ENCODE measurements at regions not wholly inside any gene's neighbourhood (a gene's known extent, or its start where the extent isn't known, plus 50 kb on each side); places are given as distances from the start of the nearest gene placed in this dataset.

DNA sequence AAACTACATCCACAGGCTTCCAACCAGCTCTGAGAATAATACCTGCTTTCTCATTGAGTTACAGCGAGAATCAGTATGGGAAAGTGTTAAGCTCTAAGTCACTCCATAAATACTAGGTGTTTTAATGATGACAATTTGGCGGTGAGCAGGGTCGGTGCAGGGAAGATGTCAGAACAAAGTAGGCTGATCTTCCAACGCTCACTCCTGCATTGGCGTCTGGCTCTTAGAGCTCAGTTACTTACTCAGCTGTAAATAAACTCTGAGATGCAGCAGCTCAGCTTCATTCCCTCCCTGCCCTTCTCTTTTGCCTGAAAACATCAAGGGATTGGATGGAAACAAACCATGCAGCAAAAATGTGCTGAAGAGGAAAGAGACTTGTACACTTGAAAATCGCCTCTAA, 102.5 kb upstream of the SPACA1 start:
- intact Hi-C loops (cut with DNase I; ENCODE audit: low total_unique reads) = no loop called here
- TF ChIP-seq POLR2A (IDR thresholded peaks at IDR 0.05) = no peak
- no peak for TF ChIP-seq POLR2AphosphoS5 (IDR thresholded peaks at IDR 0.05)
- TF ChIP-seq, protein P1, sequence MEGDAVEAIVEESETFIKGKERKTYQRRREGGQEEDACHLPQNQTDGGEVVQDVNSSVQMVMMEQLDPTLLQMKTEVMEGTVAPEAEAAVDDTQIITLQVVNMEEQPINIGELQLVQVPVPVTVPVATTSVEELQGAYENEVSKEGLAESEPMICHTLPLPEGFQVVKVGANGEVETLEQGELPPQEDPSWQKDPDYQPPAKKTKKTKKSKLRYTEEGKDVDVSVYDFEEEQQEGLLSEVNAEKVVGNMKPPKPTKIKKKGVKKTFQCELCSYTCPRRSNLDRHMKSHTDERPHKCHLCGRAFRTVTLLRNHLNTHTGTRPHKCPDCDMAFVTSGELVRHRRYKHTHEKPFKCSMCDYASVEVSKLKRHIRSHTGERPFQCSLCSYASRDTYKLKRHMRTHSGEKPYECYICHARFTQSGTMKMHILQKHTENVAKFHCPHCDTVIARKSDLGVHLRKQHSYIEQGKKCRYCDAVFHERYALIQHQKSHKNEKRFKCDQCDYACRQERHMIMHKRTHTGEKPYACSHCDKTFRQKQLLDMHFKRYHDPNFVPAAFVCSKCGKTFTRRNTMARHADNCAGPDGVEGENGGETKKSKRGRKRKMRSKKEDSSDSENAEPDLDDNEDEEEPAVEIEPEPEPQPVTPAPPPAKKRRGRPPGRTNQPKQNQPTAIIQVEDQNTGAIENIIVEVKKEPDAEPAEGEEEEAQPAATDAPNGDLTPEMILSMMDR (IDR thresholded peaks at IDR 0.05) = no peak
- no peaks in the 10 kb centered on the region for H3K4me1 ChIP-seq
- H3K27me3 ChIP-seq = no peaks in the 10 kb centered on the region
- no peak overlapping the region for H3K4me3 ChIP-seq
- H3K27ac ChIP-seq = peak overlapping the region; percentile 76 to 77
- H3K9me3 ChIP-seq = no peaks in the 10 kb centered on the region
- H3K36me3 ChIP-seq = no peaks in the 10 kb centered on the region
- DNase-seq (ENCODE audit: low spot score in 2 of 2) = no peak

DNA sequence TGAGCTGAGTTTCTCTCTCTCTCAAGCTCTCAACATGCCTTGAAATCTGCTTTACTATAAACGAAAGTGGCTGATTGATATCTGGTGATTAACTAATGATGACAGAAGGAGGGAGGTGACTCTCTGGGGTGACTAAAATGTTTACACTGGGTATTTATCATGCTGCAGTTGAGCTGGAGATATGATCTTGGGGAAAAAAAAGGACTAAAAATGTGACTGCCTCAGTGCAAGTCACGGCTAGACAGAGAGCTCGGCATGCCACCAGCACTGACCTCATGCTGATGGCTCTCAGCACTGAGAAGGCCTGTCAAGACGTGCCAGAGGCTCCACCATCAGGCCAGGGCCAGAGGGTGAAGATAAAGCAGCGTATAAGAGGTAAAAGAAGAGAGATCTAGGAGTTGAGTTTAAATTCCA, 103.1 kb upstream of the SPACA1 start:
- intact Hi-C loops (cut with DNase I; ENCODE audit: low total_unique reads) = no loop called here
- no peaks in the 10 kb centered on the region for H3K36me3 ChIP-seq
- peak; percentile 56 to 86 for DNase-seq (ENCODE audit: low spot score in 2 of 2)
- no peak overlapping the region for H3K4me3 ChIP-seq
- no peaks in the 10 kb centered on the region for H3K4me1 ChIP-seq
- TF ChIP-seq, protein P1 (IDR thresholded peaks at IDR 0.05) = no peak
- no peak for TF ChIP-seq POLR2A (IDR thresholded peaks at IDR 0.05)
- TF ChIP-seq POLR2AphosphoS5 (IDR thresholded peaks at IDR 0.05) = no peak
- H3K27ac ChIP-seq = peak overlapping the region; percentile 76 to 77
- H3K9me3 ChIP-seq = no peaks in the 10 kb centered on the region
- H3K27me3 ChIP-seq = no peaks in the 10 kb centered on the region

DNA sequence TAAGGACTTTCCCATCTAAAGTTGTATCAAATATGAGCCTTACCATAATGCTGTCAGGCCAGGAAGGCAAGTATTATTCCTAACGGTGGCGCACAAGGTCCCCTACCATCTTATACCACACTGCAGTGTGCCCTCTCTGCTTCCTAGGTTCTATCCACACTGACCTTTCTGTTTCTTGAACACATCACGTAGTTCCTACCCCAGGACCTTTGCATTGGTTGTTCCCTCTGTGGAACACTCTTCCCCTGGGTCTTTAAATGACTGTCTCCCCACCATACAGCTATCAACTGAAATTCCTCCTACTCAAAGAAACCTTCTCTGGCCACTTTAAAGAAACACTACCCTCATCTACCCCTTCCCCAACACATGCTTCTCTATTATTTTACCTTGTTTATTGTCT, 104.5 kb upstream of the SPACA1 start:
- no peaks in the 10 kb centered on the region for H3K27me3 ChIP-seq
- no peaks in the 10 kb centered on the region for H3K9me3 ChIP-seq
- TF ChIP-seq POLR2AphosphoS5 (IDR thresholded peaks at IDR 0.05) (no peak), POLR2A (IDR thresholded peaks at IDR 0.05) (no peak)
- TF ChIP-seq, protein P1 (IDR thresholded peaks at IDR 0.05) = no peak
- no peak overlapping the region for H3K27ac ChIP-seq
- no peak for DNase-seq (ENCODE audit: low spot score in 2 of 2)
- intact Hi-C loops (cut with DNase I; ENCODE audit: low total_unique reads) = no loop called here
- no peaks in the 10 kb centered on the region for H3K4me1 ChIP-seq
- H3K36me3 ChIP-seq = no peaks in the 10 kb centered on the region
- no peak overlapping the region for H3K4me3 ChIP-seq

DNA sequence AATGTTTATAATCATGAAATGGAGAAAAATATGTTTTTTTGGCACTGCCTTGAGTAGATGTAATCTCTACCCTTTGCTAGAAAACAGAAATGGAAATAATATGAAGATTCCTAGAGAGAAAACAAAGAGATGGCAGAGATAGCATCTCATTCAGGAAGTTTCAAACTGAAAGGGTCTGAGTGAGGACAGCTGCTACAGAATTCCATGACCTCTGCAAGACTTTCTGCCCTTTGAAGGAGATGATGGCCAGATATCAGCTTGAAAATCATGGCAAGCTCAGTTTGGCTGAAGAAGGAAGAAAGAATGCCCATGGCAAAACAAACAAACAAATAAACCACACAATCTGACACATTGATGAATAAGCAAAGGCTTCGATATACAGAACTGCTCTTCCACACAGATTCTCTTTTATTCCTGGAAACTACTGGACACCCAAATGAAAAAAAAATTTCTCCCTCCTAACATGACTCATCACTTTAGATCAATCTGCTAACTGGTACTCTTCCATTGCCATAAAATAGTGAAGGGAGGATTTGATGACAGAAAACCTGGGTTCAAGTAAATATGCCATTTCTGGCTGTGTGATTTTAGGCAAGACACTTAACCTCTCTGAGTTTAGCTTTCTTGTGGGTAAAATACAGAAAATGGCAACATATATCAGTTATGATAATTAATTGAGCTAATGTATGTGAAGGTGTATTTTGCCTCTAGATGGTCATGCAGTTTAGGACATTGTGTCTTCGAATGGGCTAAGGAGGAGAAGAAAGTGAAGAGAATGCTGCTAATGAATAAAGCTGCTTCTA, 105.9 kb upstream of the SPACA1 start:
- no peaks in the 10 kb centered on the region for H3K9me3 ChIP-seq
- intact Hi-C loops (cut with DNase I; ENCODE audit: low total_unique reads) = no loop called here
- no peaks in the 10 kb centered on the region for H3K27me3 ChIP-seq
- H3K27ac ChIP-seq = no peak overlapping the region
- DNase-seq (ENCODE audit: low spot score in 2 of 2) = no peak
- no peaks in the 10 kb centered on the region for H3K36me3 ChIP-seq
- H3K4me1 ChIP-seq = no peaks in the 10 kb centered on the region
- TF ChIP-seq, protein P1 (IDR thresholded peaks at IDR 0.05) = no peak
- no peak for TF ChIP-seq POLR2AphosphoS5 (IDR thresholded peaks at IDR 0.05)
- TF ChIP-seq POLR2A (IDR thresholded peaks at IDR 0.05) = no peak
- no peak overlapping the region for H3K4me3 ChIP-seq

DNA sequence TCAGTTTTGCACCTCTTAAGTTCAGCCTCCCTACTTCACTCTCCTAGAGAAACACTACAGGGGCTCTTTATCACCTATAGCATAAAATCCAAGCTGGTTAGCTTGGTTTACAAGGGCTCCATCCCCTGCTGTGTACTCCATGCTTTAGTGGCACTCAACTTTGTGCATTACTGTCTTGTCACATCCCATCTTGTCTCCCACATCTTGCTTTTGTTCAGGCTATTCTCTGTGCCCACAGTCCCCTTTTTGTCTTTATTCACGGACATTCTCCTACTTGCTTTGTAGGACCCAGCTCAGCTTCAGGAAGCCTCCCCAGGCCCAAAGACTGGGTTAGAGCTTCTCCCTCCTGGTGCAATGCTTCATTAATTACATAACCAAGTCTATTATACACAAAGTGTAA, 107.9 kb upstream of the SPACA1 start:
- Histone ChIP-seq H3K4me3 (no peak overlapping the region), H3K9me3 (no peaks in the 10 kb centered on the region), H3K4me1 (no peaks in the 10 kb centered on the region), H3K36me3 (no peaks in the 10 kb centered on the region), H3K27ac (no peak overlapping the region), H3K27me3 (no peaks in the 10 kb centered on the region)
- DNase-seq (ENCODE audit: low spot score in 2 of 2) = no peak
- TF ChIP-seq, protein P1 (IDR thresholded peaks at IDR 0.05) = no peak
- TF ChIP-seq POLR2A (IDR thresholded peaks at IDR 0.05) (no peak), POLR2AphosphoS5 (IDR thresholded peaks at IDR 0.05) (no peak)
- intact Hi-C loops (cut with DNase I; ENCODE audit: low total_unique reads) = no loop called here

Data from breast epithelium (tissue), 4 donors.